B cell (primary cell): ENCODE measurements at regions not wholly inside any gene's neighbourhood (a gene's known extent, or its start where the extent isn't known, plus 50 kb on each side); places are given as distances from the start of the nearest gene placed in this dataset.

Experiments used
- ATAC-seq: fragments of 200-7000 bp; cut with Tn5 transposase; one replicate; pipeline ENCODE4 v1.10.0; 2021; ENCODE audit warnings: low read depth, mild to moderate bottlenecking, moderate number of reproducible peaks, moderate library complexity
- CTCF ChIA-PET: fragments of 350-600 bp; sonication (Branson Sonifier 250); formaldehyde crosslinking; loops from one replicate; lab custom pipeline; 2021; ENCODE audit warnings: antibody characterized with exemption, inconsistent platforms; lab: Charles Lee
- POLR2A ChIA-PET: fragments of 350-600 bp; sonication (Branson Sonifier 250); formaldehyde crosslinking; loops from one replicate; lab custom pipeline; 2021; ENCODE audit warnings: antibody characterized with exemption; lab: Charles Lee
- DNase-seq: peaks from one replicate; pipeline ENCODE4 v3.0.0; 2013
- H2AFZ ChIP-seq: 2 replicates; pipeline ENCODE4 v1.6.1; 2012; ENCODE audit warnings: mild to moderate bottlenecking, low read depth, low read length; ENCODE audit not compliant: insufficient read depth, poor library complexity, severe bottlenecking
- H3K27ac ChIP-seq, 2 donors: 1 replicate in 1 of 2; 2 replicates in 1 of 2; pipeline ENCODE4 v1.5.1; 2012 to 2013; ENCODE audit warnings: low read length in 2 of 2, mild to moderate bottlenecking in 2 of 2, moderate library complexity in 1 of 2
- H3K27me3 ChIP-seq, 4 experiments: fragments of 200-600 bp in 1 of 4; sonication (generic) in 1 of 4; replicated peaks in 1 of 4; 1 replicate in 2 of 4; 2 replicates in 2 of 4; pipeline versions ENCODE4 v1.6.1 to v1.7.0; 2013 to 2016; ENCODE audit warnings: low read length in 3 of 4, mild to moderate bottlenecking in 2 of 4, mixed read lengths in 1 of 4, moderate library complexity in 1 of 4; ENCODE audit not compliant: insufficient read depth in 4 of 4, control insufficient read depth in 3 of 4; ENCODE audit errors: control extremely low read depth in 1 of 4
- H3K36me3 ChIP-seq, 2 experiments: replicated peaks in 1 of 2; 1 replicate in 1 of 2; 2 replicates in 1 of 2; pipeline versions ENCODE4 v1.6.1 to v1.7.1; 2013; ENCODE audit warnings: low read length in 1 of 2; ENCODE audit not compliant: insufficient read depth in 2 of 2, control insufficient read depth in 1 of 2; ENCODE audit errors: control extremely low read depth in 1 of 2, extremely low read depth in 1 of 2
- H3K4me1 ChIP-seq, 2 donors: fragments of 200-600 bp in 1 of 2; sonication (generic) in 1 of 2; 1 replicate in 1 of 2; 2 replicates in 1 of 2; pipeline versions ENCODE4 v1.5.1 to v1.6.1; 2013 to 2017; ENCODE audit warnings: low read length in 2 of 2; ENCODE audit not compliant: control insufficient read depth in 2 of 2, insufficient read depth in 2 of 2
- H3K4me2 ChIP-seq: replicated peaks from 2 replicates; pipeline ENCODE3; 2012; ENCODE audit warnings: mild to moderate bottlenecking, low read depth, low read length; ENCODE audit not compliant: poor library complexity, severe bottlenecking
- H3K4me3 ChIP-seq, 5 experiments: fragments of 200-600 bp in 1 of 5; sonication (generic) in 1 of 5; 1 replicate in 3 of 5; 2 replicates in 2 of 5; pipeline versions ENCODE4 v1.5.1 to v1.7.0; 2011 to 2016; ENCODE audit warnings: low read length in 4 of 5, mild to moderate bottlenecking in 4 of 5, low read depth in 2 of 5, control low read depth in 1 of 5, moderate library complexity in 1 of 5; ENCODE audit not compliant: insufficient read depth in 1 of 5; ENCODE audit errors: control extremely low read depth in 1 of 5, extremely low read depth in 1 of 5
- H3K79me2 ChIP-seq: fragments of 200-600 bp; sonication (generic); one replicate; pipeline ENCODE4 v1.6.0; 2016; ENCODE audit warnings: low read length; ENCODE audit not compliant: control insufficient read depth, insufficient read depth
- H3K9ac ChIP-seq: fragments of 200-600 bp; sonication (generic); 2 replicates; pipeline ENCODE4 v1.6.1; 2017; ENCODE audit warnings: mild to moderate bottlenecking, low read length, moderate library complexity
- H3K9me3 ChIP-seq, 3 donors: one replicate each; pipeline versions ENCODE4 v1.6.1 to v1.7.1; 2013; ENCODE audit warnings: low read length in 2 of 3; ENCODE audit not compliant: control insufficient read depth in 2 of 3, insufficient read depth in 1 of 3; ENCODE audit errors: control extremely low read depth in 1 of 3
- H4K20me1 ChIP-seq: 2 replicates; pipeline ENCODE4 v1.6.0; 2012; ENCODE audit warnings: mild to moderate bottlenecking, low read length; ENCODE audit not compliant: insufficient read depth, control insufficient read depth, poor library complexity, severe bottlenecking
- H3K27ac Mint-ChIP-seq: one replicate; pipeline ENCODE4 v1.8.0; 2021; ENCODE audit warnings: mixed read lengths
- H3K27me3 Mint-ChIP-seq: one replicate; pipeline ENCODE4 v1.8.0; 2021; ENCODE audit warnings: mixed read lengths
- H3K4me1 Mint-ChIP-seq: one replicate; pipeline ENCODE4 v1.8.0; 2021; ENCODE audit warnings: mixed read lengths
- H3K4me3 Mint-ChIP-seq: one replicate; pipeline ENCODE4 v1.8.0; 2021; ENCODE audit warnings: mixed read lengths
- H3K9me3 Mint-ChIP-seq: one replicate; pipeline ENCODE4 v1.8.0; 2022; ENCODE audit warnings: mixed read lengths; ENCODE audit not compliant: insufficient read depth
- EZH2 ChIP-seq: IDR thresholded peaks from 2 replicates; pipeline ENCODE4 v1.6.1; 2012; ENCODE audit warnings: borderline replicate concordance, low read depth, mild to moderate bottlenecking, moderate library complexity, low read length; ENCODE audit not compliant: insufficient read depth, poor library complexity, severe bottlenecking
- WGBS: methylation state at CpG from one replicate; pipeline ENCODE4 v1.1.5; 2013; ENCODE audit warnings: missing lambda C conversion rate; ENCODE audit not compliant: insufficient coverage; 5-methylcytosine and 5-hydroxymethylcytosine counted together
- intact Hi-C: fragments of 100-400 bp; cut with micrococcal nuclease; formaldehyde crosslinking; loops from one replicate; pipeline ENCODE4 v1.10.0; 2022
- TF ChIP-seq, protein P1 (sequence below): fragments of 200-600 bp; IDR thresholded peaks from one replicate; pipeline ENCODE4 v1.8.0; 2022; ENCODE audit warnings: antibody characterized with exemption, mild to moderate bottlenecking

DNA sequence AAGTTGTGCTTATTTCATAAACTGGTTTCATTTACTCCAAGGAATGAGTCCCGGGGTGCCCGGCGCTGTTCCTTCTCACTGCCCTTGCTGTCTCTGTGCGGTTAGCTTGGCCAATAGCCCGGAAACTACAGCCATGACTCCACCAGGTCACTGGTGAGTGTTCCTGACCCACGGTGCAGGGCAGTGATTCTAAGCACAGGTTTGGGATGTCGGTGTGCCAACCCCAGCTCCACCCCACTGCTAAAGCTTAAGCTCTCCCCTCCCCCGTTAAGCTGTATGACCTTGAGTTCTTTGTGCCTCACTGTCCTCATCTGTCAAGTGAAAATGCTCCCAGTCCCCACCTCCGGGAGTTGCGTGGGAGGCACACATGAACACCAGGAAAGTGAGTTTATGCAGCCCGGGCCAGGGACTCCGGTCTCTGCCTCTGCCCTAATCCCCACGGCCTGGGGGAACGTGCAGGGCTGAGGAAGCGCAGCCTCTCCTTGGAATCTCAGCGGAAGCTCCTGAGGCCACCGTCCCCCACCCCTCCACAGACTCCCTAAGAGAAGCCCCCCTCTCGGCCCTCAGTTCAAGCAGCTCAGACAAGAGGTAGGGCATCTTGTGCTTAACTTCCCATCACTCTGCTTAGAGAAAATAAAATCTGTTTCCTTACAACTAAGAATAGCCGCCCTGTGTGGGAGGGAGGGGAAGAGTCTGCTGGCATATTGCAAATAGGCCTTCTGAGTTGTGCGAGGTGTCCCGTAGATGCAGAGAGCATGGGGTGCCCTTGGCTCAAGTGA lies 92.0 kb upstream of the RAI14 start:
- Histone ChIP-seq H3K27me3 (no peaks in the 10 kb centered on the region), H3K36me3 (no peaks in the 10 kb centered on the region), H2AFZ (no peak overlapping the region), H3K9ac (no peak overlapping the region), H3K27ac (no peak overlapping the region), H3K4me2 (no peak overlapping the region), H3K79me2 (no peaks in the 10 kb centered on the region), H3K4me1 (no peaks in the 10 kb centered on the region), H3K4me3 (no peak overlapping the region), H4K20me1 (no peaks in the 10 kb centered on the region), H3K9me3 (no peaks in the 10 kb centered on the region)
- ATAC-seq (no peak), DNase-seq (no peak)
- intact Hi-C loops = no loop called here
- no peak overlapping the region for H3K27ac Mint-ChIP-seq
- CTCF ChIA-PET = no interaction called here
- H3K9me3 Mint-ChIP-seq = no peaks in the 10 kb centered on the region
- WGBS = 93% methylated on average over 21 of the region's 21 CpGs
- no peaks in the 10 kb centered on the region for H3K4me1 Mint-ChIP-seq
- no peaks in the 10 kb centered on the region for H3K27me3 Mint-ChIP-seq
- POLR2A ChIA-PET = no interaction called here
- TF ChIP-seq, protein P1, sequence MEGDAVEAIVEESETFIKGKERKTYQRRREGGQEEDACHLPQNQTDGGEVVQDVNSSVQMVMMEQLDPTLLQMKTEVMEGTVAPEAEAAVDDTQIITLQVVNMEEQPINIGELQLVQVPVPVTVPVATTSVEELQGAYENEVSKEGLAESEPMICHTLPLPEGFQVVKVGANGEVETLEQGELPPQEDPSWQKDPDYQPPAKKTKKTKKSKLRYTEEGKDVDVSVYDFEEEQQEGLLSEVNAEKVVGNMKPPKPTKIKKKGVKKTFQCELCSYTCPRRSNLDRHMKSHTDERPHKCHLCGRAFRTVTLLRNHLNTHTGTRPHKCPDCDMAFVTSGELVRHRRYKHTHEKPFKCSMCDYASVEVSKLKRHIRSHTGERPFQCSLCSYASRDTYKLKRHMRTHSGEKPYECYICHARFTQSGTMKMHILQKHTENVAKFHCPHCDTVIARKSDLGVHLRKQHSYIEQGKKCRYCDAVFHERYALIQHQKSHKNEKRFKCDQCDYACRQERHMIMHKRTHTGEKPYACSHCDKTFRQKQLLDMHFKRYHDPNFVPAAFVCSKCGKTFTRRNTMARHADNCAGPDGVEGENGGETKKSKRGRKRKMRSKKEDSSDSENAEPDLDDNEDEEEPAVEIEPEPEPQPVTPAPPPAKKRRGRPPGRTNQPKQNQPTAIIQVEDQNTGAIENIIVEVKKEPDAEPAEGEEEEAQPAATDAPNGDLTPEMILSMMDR = no peak
- TF ChIP-seq EZH2 = no peak
- H3K4me3 Mint-ChIP-seq = no peak overlapping the region

DNA sequence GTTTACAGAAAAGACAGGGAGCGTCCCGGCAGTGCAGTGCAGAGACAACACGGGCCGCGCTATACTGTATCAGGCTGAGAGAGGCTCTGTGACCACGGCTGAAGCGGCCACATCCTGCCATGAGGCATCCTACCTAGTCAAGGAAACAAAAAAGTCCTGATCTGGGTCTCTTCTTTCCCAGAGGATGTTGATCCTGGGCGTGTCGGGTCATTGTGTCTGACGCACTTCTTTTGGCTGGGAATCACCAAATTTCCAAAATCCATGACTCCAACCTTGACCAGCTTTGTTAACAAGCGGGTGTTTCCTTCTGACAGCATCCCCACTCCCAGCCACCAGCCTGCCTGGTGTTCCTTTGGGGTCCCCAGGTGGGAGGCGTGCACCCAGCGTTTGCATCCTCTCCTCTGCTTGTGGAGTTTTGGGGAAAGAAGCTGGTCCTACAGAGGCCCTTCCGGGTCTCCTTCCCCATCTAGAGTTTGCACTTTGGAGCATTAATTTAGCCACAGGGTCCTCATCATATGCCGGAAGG lies 91.4 kb upstream of the RAI14 start:
- Mint-ChIP-seq H3K9me3 (no peaks in the 10 kb centered on the region), H3K4me1 (no peaks in the 10 kb centered on the region), H3K27me3 (no peaks in the 10 kb centered on the region), H3K27ac (no peak overlapping the region), H3K4me3 (no peak overlapping the region)
- no peaks in the 10 kb centered on the region for H4K20me1 ChIP-seq
- no peak overlapping the region for H3K27ac ChIP-seq
- ATAC-seq (no peak), DNase-seq (no peak)
- no peaks in the 10 kb centered on the region for H3K27me3 ChIP-seq
- intact Hi-C loops = no loop called here
- H3K9me3 ChIP-seq = no peaks in the 10 kb centered on the region
- H2AFZ ChIP-seq = no peak overlapping the region
- ChIA-PET POLR2A (no interaction called here), CTCF (no interaction called here)
- no peaks in the 10 kb centered on the region for H3K36me3 ChIP-seq
- 88% methylated on average over 13 of the region's 15 CpGs for WGBS
- no peaks in the 10 kb centered on the region for H3K79me2 ChIP-seq
- TF ChIP-seq, protein P1 = no peak
- TF ChIP-seq EZH2 = no peak
- H3K4me3 ChIP-seq = no peak overlapping the region
- no peak overlapping the region for H3K4me2 ChIP-seq
- H3K9ac ChIP-seq = no peak overlapping the region
- H3K4me1 ChIP-seq = no peaks in the 10 kb centered on the region
